ENCODE measurements at regions not wholly inside any gene's neighbourhood (a gene's known extent, or its start where the extent isn't known, plus 50 kb on each side); places are given as distances from the start of the nearest gene placed in this dataset.

GRCh38 chr20:57060407-57061050 is 205.9 kb downstream of the BMP7 start:
- Histone ChIP-seq H3K4me3 (ENCODE audit: low read depth, low read length) (no peak overlapping the region), H4K12ac (ENCODE audit: low read depth, low read length) (no peak overlapping the region), H4K8ac (ENCODE audit: low read depth, low read length) (no peak overlapping the region), H3K79me1 (ENCODE audit: low read length) (peaks cover 4% of the 10 kb centered on the region), H4K91ac (ENCODE audit: low read depth, low read length) (no peak overlapping the region), H3K9me3 (ENCODE audit: insufficient read depth, low read depth, low read length) (peaks cover 3% of the 10 kb centered on the region), H3K79me2 (ENCODE audit: control insufficient read depth, insufficient read depth, low read length, poor library complexity) (no peaks in the 10 kb centered on the region), H3K18ac (ENCODE audit: low read length) (no peak overlapping the region), H3K4me2 (ENCODE audit: low read length) (no peak overlapping the region), H3K27me3 (ENCODE audit: insufficient read depth, low read length) (no peaks in the 10 kb centered on the region), H3K36me3 (ENCODE audit: control insufficient read depth in 1 of 2, insufficient read depth in 2 of 2, low read length in 2 of 2) (no peaks in the 10 kb centered on the region), H3K9ac (ENCODE audit: low read length) (no peak overlapping the region), H2AFZ (ENCODE audit: insufficient read depth, low read length, poor library complexity) (no peak overlapping the region), H2AK5ac (ENCODE audit: low read length) (no peak overlapping the region), H3K4me1 (ENCODE audit: control insufficient read depth in 1 of 2, insufficient read depth in 2 of 2, low read length in 2 of 2) (peaks cover 8 to 15% of the 10 kb centered on the region in 2 experiments), H2BK12ac (ENCODE audit: low read length) (no peak overlapping the region), H2BK120ac (ENCODE audit: insufficient read depth, low read length, poor library complexity) (no peak overlapping the region), H2BK5ac (ENCODE audit: low read depth, low read length, poor library complexity) (no peak overlapping the region), H3K27ac (ENCODE audit: low read depth, low read length) (no peak overlapping the region), H3K4ac (ENCODE audit: low read depth, low read length) (no peak overlapping the region), H3K23ac (ENCODE audit: low read length) (no peak overlapping the region), H3K14ac (ENCODE audit: low read length) (no peak overlapping the region)
- no peak for DNase-seq
- no CpG with 5 or more reads among the region's 8 CpGs for WGBS (ENCODE audit: extremely low coverage, insufficient coverage, insufficient read length)

- Histone ChIP-seq H3K9ac (ENCODE audit: low read length) (no peak overlapping the region), H4K91ac (ENCODE audit: low read depth, low read length) (no peak overlapping the region), H3K4me3 (ENCODE audit: low read depth, low read length) (no peak overlapping the region), H3K4me1 (ENCODE audit: control insufficient read depth in 1 of 2, insufficient read depth in 2 of 2, low read length in 2 of 2) (peaks cover 12 to 19% of the 10 kb centered on the region in 2 experiments), H3K9me3 (ENCODE audit: insufficient read depth, low read depth, low read length) (peaks cover 3% of the 10 kb centered on the region), H2BK120ac (ENCODE audit: insufficient read depth, low read length, poor library complexity) (no peak overlapping the region), H3K4ac (ENCODE audit: low read depth, low read length) (no peak overlapping the region), H2BK12ac (ENCODE audit: low read length) (no peak overlapping the region), H4K12ac (ENCODE audit: low read depth, low read length) (no peak overlapping the region), H3K36me3 (ENCODE audit: control insufficient read depth in 1 of 2, insufficient read depth in 2 of 2, low read length in 2 of 2) (no peaks in the 10 kb centered on the region), H3K18ac (ENCODE audit: low read length) (no peak overlapping the region), H2AFZ (ENCODE audit: insufficient read depth, low read length, poor library complexity) (no peak overlapping the region), H3K79me2 (ENCODE audit: control insufficient read depth, insufficient read depth, low read length, poor library complexity) (no peaks in the 10 kb centered on the region), H4K8ac (ENCODE audit: low read depth, low read length) (no peak overlapping the region), H2BK5ac (ENCODE audit: low read depth, low read length, poor library complexity) (no peak overlapping the region), H3K4me2 (ENCODE audit: low read length) (no peak overlapping the region), H3K14ac (ENCODE audit: low read length) (no peak overlapping the region), H3K27ac (ENCODE audit: low read depth, low read length) (no peak overlapping the region), H3K27me3 (ENCODE audit: insufficient read depth, low read length) (no peaks in the 10 kb centered on the region), H3K23ac (ENCODE audit: low read length) (no peak overlapping the region), H2AK5ac (ENCODE audit: low read length) (no peak overlapping the region), H3K79me1 (ENCODE audit: low read length) (peaks cover 8% of the 10 kb centered on the region)
- no CpG with 5 or more reads among the region's 14 CpGs for WGBS (ENCODE audit: extremely low coverage, insufficient coverage, insufficient read length)
- DNase-seq = peak in 1 of 2 donors; percentile 8
Measured at GRCh38 chr20:57061051-57061900, 205.2 kb downstream of the BMP7 start.

- Histone ChIP-seq H3K36me3 (ENCODE audit: control insufficient read depth in 1 of 2, insufficient read depth in 2 of 2, low read length in 2 of 2) (no peaks in the 10 kb centered on the region), H3K79me1 (ENCODE audit: low read length) (peaks cover 18% of the 10 kb centered on the region), H3K4me1 (ENCODE audit: control insufficient read depth in 1 of 2, insufficient read depth in 2 of 2, low read length in 2 of 2) (peaks cover 18 to 19% of the 10 kb centered on the region in 2 experiments), H3K4ac (ENCODE audit: low read depth, low read length) (no peak overlapping the region), H3K9ac (ENCODE audit: low read length) (no peak overlapping the region), H3K4me2 (ENCODE audit: low read length) (no peak overlapping the region), H2AK5ac (ENCODE audit: low read length) (peak overlapping the region; percentile 11), H4K91ac (ENCODE audit: low read depth, low read length) (peak overlapping the region; percentile 10), H3K27me3 (ENCODE audit: insufficient read depth, low read length) (no peaks in the 10 kb centered on the region), H2AFZ (ENCODE audit: insufficient read depth, low read length, poor library complexity) (no peak overlapping the region), H3K79me2 (ENCODE audit: control insufficient read depth, insufficient read depth, low read length, poor library complexity) (peaks cover 5% of the 10 kb centered on the region), H4K12ac (ENCODE audit: low read depth, low read length) (no peak overlapping the region), H3K9me3 (ENCODE audit: insufficient read depth, low read depth, low read length) (peaks cover 3% of the 10 kb centered on the region), H3K18ac (ENCODE audit: low read length) (no peak overlapping the region), H3K14ac (ENCODE audit: low read length) (no peak overlapping the region), H3K23ac (ENCODE audit: low read length) (no peak overlapping the region), H2BK120ac (ENCODE audit: insufficient read depth, low read length, poor library complexity) (no peak overlapping the region), H3K27ac (ENCODE audit: low read depth, low read length) (no peak overlapping the region), H2BK12ac (ENCODE audit: low read length) (peak overlapping the region; percentile 63), H2BK5ac (ENCODE audit: low read depth, low read length, poor library complexity) (no peak overlapping the region), H3K4me3 (ENCODE audit: low read depth, low read length) (no peak overlapping the region), H4K8ac (ENCODE audit: low read depth, low read length) (no peak overlapping the region)
- no CpG with 5 or more reads among the region's 4 CpGs for WGBS (ENCODE audit: extremely low coverage, insufficient coverage, insufficient read length)
- no peak for DNase-seq
Measured at GRCh38 chr20:57062241-57062640, 204.2 kb downstream of the BMP7 start.

GRCh38 chr20:57062696-57063270 is 203.7 kb downstream of the BMP7 start:
- H3K4me3 ChIP-seq (ENCODE audit: low read depth, low read length) = no peak overlapping the region
- DNase-seq = no peak
- no peak overlapping the region for H3K27ac ChIP-seq (ENCODE audit: low read depth, low read length)
- no peak overlapping the region for H4K12ac ChIP-seq (ENCODE audit: low read depth, low read length)
- H2BK120ac ChIP-seq (ENCODE audit: insufficient read depth, low read length, poor library complexity) = no peak overlapping the region
- no peak overlapping the region for H3K23ac ChIP-seq (ENCODE audit: low read length)
- peak overlapping the region; percentile 63 for H2BK12ac ChIP-seq (ENCODE audit: low read length)
- H3K36me3 ChIP-seq (ENCODE audit: control insufficient read depth in 1 of 2, insufficient read depth in 2 of 2, low read length in 2 of 2) = no peaks in the 10 kb centered on the region
- peaks cover 18 to 19% of the 10 kb centered on the region in 2 experiments for H3K4me1 ChIP-seq (ENCODE audit: control insufficient read depth in 1 of 2, insufficient read depth in 2 of 2, low read length in 2 of 2)
- WGBS (ENCODE audit: extremely low coverage, insufficient coverage, insufficient read length) = no CpG with 5 or more reads among the region's 8 CpGs
- no peak overlapping the region for H3K4ac ChIP-seq (ENCODE audit: low read depth, low read length)
- no peak overlapping the region for H2AFZ ChIP-seq (ENCODE audit: insufficient read depth, low read length, poor library complexity)
- no peaks in the 10 kb centered on the region for H3K27me3 ChIP-seq (ENCODE audit: insufficient read depth, low read length)
- peaks cover 3% of the 10 kb centered on the region for H3K9me3 ChIP-seq (ENCODE audit: insufficient read depth, low read depth, low read length)
- no peak overlapping the region for H3K14ac ChIP-seq (ENCODE audit: low read length)
- H3K4me2 ChIP-seq (ENCODE audit: low read length) = no peak overlapping the region
- H3K79me2 ChIP-seq (ENCODE audit: control insufficient read depth, insufficient read depth, low read length, poor library complexity) = peaks cover 5% of the 10 kb centered on the region
- H4K8ac ChIP-seq (ENCODE audit: low read depth, low read length) = no peak overlapping the region
- H3K79me1 ChIP-seq (ENCODE audit: low read length) = peaks cover 19% of the 10 kb centered on the region
- H3K18ac ChIP-seq (ENCODE audit: low read length) = no peak overlapping the region
- no peak overlapping the region for H3K9ac ChIP-seq (ENCODE audit: low read length)
- H2AK5ac ChIP-seq (ENCODE audit: low read length) = peak overlapping the region; percentile 11
- peak overlapping the region; percentile 10 for H4K91ac ChIP-seq (ENCODE audit: low read depth, low read length)
- H2BK5ac ChIP-seq (ENCODE audit: low read depth, low read length, poor library complexity) = no peak overlapping the region
